ENCODE measurements at regions not wholly inside any gene's neighbourhood (a gene's known extent, or its start where the extent isn't known, plus 50 kb on each side); places are given as distances from the start of the nearest gene placed in this dataset.

GRCh38 chr17:63113167-63113566 is 147.1 kb downstream of the TANC2 start:
- TF ChIP-seq CTCF (conservative IDR thresholded peaks at IDR 0.05; ENCODE audit: low read depth in 2 of 2) (peak; percentile 55 to 65), REST (IDR thresholded peaks at IDR 0.05; ENCODE audit: unreplicated experiment) (no peak), CREB1 (CRISPR knock-in tag; IDR thresholded peaks at IDR 0.05; ENCODE audit: low read depth) (no peak), EZH2 (IDR thresholded peaks at IDR 0.05; ENCODE audit: low read depth, unreplicated experiment) (no peak), STAT1 (IDR thresholded peaks at IDR 0.05; ENCODE audit: unreplicated experiment) (no peak), POLR2AphosphoS5 (IDR thresholded peaks at IDR 0.05; ENCODE audit: low read depth) (no peak), EZH2phosphoT487 (IDR thresholded peaks at IDR 0.05; ENCODE audit: unreplicated experiment) (no peak), NANOG (IDR thresholded peaks at IDR 0.05; ENCODE audit: borderline replicate concordance) (no peak), ZNF114 (CRISPR knock-in tag; IDR thresholded peaks at IDR 0.05) (no peak)
